Choroid plexus epithelial cell (primary cell): ENCODE measurements at regions not wholly inside any gene's neighbourhood (a gene's known extent, or its start where the extent isn't known, plus 50 kb on each side); places are given as distances from the start of the nearest gene placed in this dataset.
"Not testable (repeated sequence)": the region's sequence is repeated elsewhere in the genome, so short reads cannot be mapped to it uniquely, and the experiment has no call there.

Experiments used
- DNase-seq: peaks from one replicate; pipeline ENCODE4 v3.0.0-alpha.2; 2010; ENCODE audit warnings: low read depth
- H3K4me3 ChIP-seq: 2 replicates; pipeline ENCODE4 v1.5.1; 2011; ENCODE audit warnings: low read depth, mild to moderate bottlenecking, control low read depth, low read length, moderate library complexity
- TF ChIP-seq, protein P1 (sequence below): conservative IDR thresholded peaks from 2 replicates; pipeline ENCODE4 v1.5.1; 2011; ENCODE audit warnings: low read depth, mild to moderate bottlenecking, control low read depth, inconsistent platforms, low read length, moderate library complexity

DNA sequence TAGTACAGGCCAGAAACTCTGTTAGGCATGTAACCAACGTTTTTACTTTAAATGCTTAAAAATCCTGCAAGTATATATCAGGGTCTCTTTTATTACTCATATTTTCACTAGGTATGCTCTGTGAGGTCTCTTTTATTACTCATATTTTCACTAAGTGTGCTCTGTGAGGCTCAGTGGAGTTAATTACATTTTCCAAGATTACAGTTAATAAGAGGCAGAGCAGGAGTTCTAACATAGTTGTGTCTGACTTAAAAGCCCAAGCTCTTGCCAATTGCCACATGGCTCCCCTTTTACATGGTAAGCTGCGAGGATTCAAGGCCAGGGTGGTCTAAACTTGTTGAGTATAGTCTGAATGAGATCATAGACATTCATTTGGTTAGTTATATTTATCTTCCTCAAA is 81.0 kb upstream of the ARMCX2 start:
- H3K4me3 ChIP-seq, result no peak overlapping the region
- DNase-seq, result no peak
- TF ChIP-seq, protein P1, sequence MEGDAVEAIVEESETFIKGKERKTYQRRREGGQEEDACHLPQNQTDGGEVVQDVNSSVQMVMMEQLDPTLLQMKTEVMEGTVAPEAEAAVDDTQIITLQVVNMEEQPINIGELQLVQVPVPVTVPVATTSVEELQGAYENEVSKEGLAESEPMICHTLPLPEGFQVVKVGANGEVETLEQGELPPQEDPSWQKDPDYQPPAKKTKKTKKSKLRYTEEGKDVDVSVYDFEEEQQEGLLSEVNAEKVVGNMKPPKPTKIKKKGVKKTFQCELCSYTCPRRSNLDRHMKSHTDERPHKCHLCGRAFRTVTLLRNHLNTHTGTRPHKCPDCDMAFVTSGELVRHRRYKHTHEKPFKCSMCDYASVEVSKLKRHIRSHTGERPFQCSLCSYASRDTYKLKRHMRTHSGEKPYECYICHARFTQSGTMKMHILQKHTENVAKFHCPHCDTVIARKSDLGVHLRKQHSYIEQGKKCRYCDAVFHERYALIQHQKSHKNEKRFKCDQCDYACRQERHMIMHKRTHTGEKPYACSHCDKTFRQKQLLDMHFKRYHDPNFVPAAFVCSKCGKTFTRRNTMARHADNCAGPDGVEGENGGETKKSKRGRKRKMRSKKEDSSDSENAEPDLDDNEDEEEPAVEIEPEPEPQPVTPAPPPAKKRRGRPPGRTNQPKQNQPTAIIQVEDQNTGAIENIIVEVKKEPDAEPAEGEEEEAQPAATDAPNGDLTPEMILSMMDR, result no peak

DNA sequence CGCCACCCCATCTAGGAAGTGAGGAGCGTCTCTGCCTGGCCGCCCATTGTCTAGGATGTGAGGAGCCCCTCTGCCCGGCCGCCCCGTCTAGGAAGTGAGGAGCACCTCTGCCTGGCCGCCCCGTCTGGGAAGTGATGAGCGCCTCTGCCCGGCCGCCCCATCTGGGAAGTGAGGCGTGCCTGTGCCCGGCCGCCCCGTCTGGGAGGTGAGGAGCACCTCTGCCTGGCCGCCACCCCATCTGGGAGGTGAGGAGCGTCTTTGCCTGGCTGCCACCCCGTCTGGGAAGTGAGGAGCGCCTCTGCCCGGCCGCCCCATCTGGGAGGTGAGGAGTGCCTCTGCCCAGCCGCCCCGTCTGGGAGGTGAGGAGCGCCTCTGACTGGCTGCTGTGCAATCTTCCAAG is 79.2 kb upstream of the ARMCX2 start:
- not testable (repeated sequence) for H3K4me3 ChIP-seq, DNase-seq

DNA sequence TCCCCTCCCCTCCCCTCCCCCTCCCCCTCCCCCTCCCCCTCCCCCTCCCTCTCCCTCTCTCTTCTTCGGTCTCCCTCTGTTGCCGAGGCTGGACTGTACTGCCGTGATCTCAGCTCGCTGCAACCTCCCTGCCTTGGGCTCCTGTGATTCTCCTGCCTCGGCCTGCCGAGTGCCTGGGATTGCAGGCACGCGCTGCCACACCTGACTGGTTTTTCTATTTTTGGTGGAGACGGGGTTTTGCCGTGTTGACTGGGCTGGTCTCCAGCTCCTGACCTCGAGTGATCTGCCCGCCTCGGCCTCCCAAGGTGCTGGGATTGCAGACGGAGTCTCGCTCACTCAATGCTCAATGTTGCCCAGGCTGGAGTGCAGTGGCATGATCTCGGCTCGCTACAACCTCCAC is 78.8 kb upstream of the ARMCX2 start:
- H3K4me3 ChIP-seq, DNase-seq: not testable (repeated sequence)

DNA sequence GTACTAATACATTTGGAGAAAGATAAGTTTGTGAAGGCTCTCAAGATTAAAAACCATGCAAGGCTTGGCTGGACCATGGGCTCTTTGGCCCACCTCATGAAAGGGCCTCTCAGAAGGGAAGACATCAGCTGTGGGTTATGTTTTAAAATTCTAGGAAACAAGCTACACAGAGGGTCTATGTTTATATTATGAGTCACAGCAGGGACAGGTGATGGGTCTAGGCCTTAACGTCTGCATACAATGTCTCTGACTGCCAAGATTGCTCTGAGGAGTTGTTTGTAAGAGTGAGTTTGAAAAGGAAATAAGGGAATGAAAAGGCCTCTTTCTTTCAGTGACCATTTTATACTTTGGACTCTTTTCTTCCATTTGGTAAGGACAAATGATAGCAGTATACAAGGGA is 77.0 kb upstream of the ARMCX2 start:
- no peak for DNase-seq
- TF ChIP-seq, protein P1, result no peak
- no peak overlapping the region for H3K4me3 ChIP-seq

DNA sequence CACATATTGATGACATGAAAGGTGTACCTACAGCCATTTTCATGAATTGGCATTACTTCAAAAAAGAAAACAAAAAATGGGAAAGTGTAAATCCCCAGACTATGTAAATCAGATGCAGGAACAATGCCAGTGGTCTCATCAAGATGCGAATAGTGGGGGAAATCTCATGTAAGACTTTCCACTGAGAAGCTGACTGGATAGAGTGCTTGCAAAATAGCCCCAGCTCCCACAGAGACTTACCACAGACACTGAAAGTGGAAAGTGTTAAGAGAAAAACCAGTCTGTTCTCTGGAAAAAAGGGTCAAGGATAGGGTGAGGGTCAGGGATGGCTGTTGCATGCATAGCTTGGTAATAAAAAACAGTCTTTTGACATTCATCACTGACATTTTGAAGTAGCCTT is 73.2 kb upstream of the ARMCX2 start:
- no peak overlapping the region for H3K4me3 ChIP-seq
- DNase-seq, result no peak
- TF ChIP-seq, protein P1, result no peak

DNA sequence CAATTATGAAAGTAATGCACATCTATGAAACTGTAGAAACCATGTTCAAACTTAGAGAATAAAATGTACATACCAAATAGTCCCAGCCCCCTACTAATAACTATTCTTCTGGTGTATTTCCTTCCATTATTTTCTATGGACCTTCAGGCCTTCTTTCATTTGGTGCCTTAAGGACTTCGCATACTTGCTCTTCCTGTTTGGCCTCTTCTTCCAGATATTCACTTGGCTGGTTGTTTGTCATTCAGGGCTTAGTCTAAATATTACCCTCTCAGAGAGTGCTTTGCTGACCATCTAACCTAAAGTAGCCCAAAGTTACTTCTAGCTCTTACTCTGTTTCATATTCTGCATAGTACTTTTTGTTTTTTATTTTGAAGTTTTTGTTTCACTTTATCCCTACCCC is 70.3 kb upstream of the ARMCX2 start:
- H3K4me3 ChIP-seq, result no peak overlapping the region
- DNase-seq, result no peak
- TF ChIP-seq, protein P1, result no peak
